Stomach (tissue), 8 donors: ENCODE measurements at regions not wholly inside any gene's neighbourhood (a gene's known extent, or its start where the extent isn't known, plus 50 kb on each side); places are given as distances from the start of the nearest gene placed in this dataset.
"Not testable (repeated sequence)": the region's sequence is repeated elsewhere in the genome, so short reads cannot be mapped to it uniquely, and the experiment has no call there.

ENCODE experiments used
- DNase-seq, 2 donors: peaks; one replicate each; pipeline versions ENCODE4 v3.0.0 to v3.0.0-alpha.2; 2013 to 2019
- H3K27ac ChIP-seq, 5 donors: fragments of 200-600 bp in 4 of 5; sonication (generic) in 4 of 5; one replicate each; pipeline ENCODE4 v1.5.1; 2013 to 2019; ENCODE audit warnings: mild to moderate bottlenecking in 1 of 5, moderate library complexity in 1 of 5
- H3K27me3 ChIP-seq, 3 donors: fragments of 200-600 bp; sonication (generic); one replicate each; pipeline ENCODE4 v1.5.1; 2017 to 2019; ENCODE audit warnings: mixed run types in 1 of 3
- H3K36me3 ChIP-seq, 4 donors: fragments of 200-600 bp; sonication (generic); 1 replicate in 3 of 4; 2 replicates in 1 of 4; pipeline ENCODE4 v1.5.1; 2016 to 2019
- H3K4me1 ChIP-seq, 4 donors: fragments of 200-600 bp; sonication (generic); one replicate each; pipeline ENCODE4 v1.5.1; 2016 to 2019
- H3K4me3 ChIP-seq, 4 donors: fragments of 200-600 bp; sonication (generic) in 3 of 4; one replicate each; pipeline ENCODE4 v1.5.1; 2016 to 2019; ENCODE audit warnings: mild to moderate bottlenecking in 1 of 4
- H3K9me3 ChIP-seq, 4 donors: fragments of 200-600 bp; sonication (generic); one replicate each; pipeline ENCODE4 v1.5.1; 2016 to 2019
- CTCF ChIP-seq, 7 experiments: fragments of 450-650 bp in 4 of 7; fragments of 200-600 bp in 3 of 7; sonication (generic) in 3 of 7; IDR thresholded peaks; one replicate each; pipeline ENCODE4 v1.5.1; 2016 to 2019; ENCODE audit warnings: antibody characterized with exemption in 7 of 7, control low read depth in 2 of 7, mild to moderate bottlenecking in 1 of 7
- EP300 ChIP-seq: sonication (generic); formaldehyde crosslinking; IDR thresholded peaks from one replicate; pipeline ENCODE4 v1.6.1; 2017; ENCODE audit warnings: antibody characterized with exemption
- POLR2A ChIP-seq, 4 donors: fragments of 450-650 bp; IDR thresholded peaks; one replicate each; pipeline ENCODE4 v1.6.1; 2016; ENCODE audit warnings: antibody characterized with exemption in 4 of 4, control low read depth in 2 of 4, mild to moderate bottlenecking in 1 of 4, moderate library complexity in 1 of 4
- POLR2AphosphoS5 ChIP-seq, 3 donors: sonication (generic); formaldehyde crosslinking; IDR thresholded peaks; one replicate each; pipeline ENCODE4 v1.6.1; 2016; ENCODE audit warnings: antibody characterized with exemption in 3 of 3
- WGBS, 5 donors: extraction: QIAGEN DNeasy Blood & Tissue Kit in 3 of 5; methylation state at CpG; one replicate each; pipeline versions ENCODE4 v1.1.5 to v1.1.7; 2013 to 2018; 5-methylcytosine and 5-hydroxymethylcytosine counted together
- intact Hi-C: fragments of 100-400 bp; cut with DNase I; formaldehyde crosslinking; loops from one replicate; pipeline ENCODE4 v1.15.1; 2023; ENCODE audit warnings: low total_unique reads
- donor health status: healthy with polysubstance abuse.
- donor health status: Bipolar disorder and iron deficiency.
- donor health status: healthy.

- 28 to 44% (median 40%) methylated on average over 3 of the region's 3 CpGs for WGBS, 5 donors
- Histone ChIP-seq H3K27ac (no peak overlapping the region), H3K4me1 (no peaks in the 10 kb centered on the region), H3K27me3 (no peaks in the 10 kb centered on the region), H3K4me3 (no peak overlapping the region), H3K36me3 (no peaks in the 10 kb centered on the region), H3K9me3 (no peaks in the 10 kb centered on the region)
- DNase-seq, result no peak
- intact Hi-C loops, result no loop called here
- TF ChIP-seq CTCF (IDR thresholded peaks at IDR 0.05) (no peak), POLR2AphosphoS5 (IDR thresholded peaks at IDR 0.05) (no peak), POLR2A (IDR thresholded peaks at IDR 0.05) (no peak), EP300 (no peak)
Measured at GRCh38 chr2:35204323-35204722, 1151.3 kb upstream of the CRIM1 start.

DNA sequence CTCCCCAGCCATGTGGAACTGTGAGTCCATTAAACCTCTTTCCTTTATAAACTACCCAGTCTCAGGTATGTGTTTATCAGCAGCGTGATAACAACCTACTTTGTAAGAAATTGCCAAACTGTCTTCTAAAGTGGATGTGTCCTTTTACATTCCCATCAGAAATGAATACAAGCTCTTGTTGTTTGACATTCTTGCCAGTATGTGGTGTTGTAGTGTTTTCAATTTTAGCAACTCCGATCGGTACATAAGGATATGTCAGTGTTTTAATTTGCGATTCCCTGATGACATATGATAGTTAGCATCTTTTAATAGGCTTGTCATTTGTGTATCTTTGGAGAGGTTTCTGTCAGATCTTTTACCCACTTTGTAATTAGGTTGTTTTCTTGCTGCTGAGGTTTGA lies 1156.3 kb upstream of the CRIM1 start:
- Histone ChIP-seq H3K36me3 (no peaks in the 10 kb centered on the region), H3K4me1 (no peaks in the 10 kb centered on the region), H3K27ac (no peak overlapping the region), H3K9me3 (no peaks in the 10 kb centered on the region), H3K4me3 (no peak overlapping the region), H3K27me3 (no peaks in the 10 kb centered on the region)
- intact Hi-C loops, result no loop called here
- no peak for DNase-seq
- 82 to 92% (median 86%) methylated on average over 4 of the region's 4 CpGs for WGBS, 5 donors
- TF ChIP-seq EP300 (no peak), POLR2A (IDR thresholded peaks at IDR 0.05) (no peak), POLR2AphosphoS5 (IDR thresholded peaks at IDR 0.05) (no peak), CTCF (IDR thresholded peaks at IDR 0.05) (no peak)

GRCh38 chr2:35185861-35186412 lies 1169.6 kb upstream of the CRIM1 start:
- no peaks in the 10 kb centered on the region for H3K27me3 ChIP-seq
- H3K4me3 ChIP-seq, result no peak overlapping the region
- H3K27ac ChIP-seq, result no peak overlapping the region
- H3K4me1 ChIP-seq, result no peaks in the 10 kb centered on the region
- H3K9me3 ChIP-seq, result no peaks in the 10 kb centered on the region
- H3K36me3 ChIP-seq, result no peaks in the 10 kb centered on the region
- no peak for DNase-seq
- WGBS, 5 donors, result 50 to 62% (median 59%) methylated on average over 4 of the region's 4 CpGs
- no peak for TF ChIP-seq EP300
- no peak for TF ChIP-seq CTCF (IDR thresholded peaks at IDR 0.05)
- TF ChIP-seq POLR2AphosphoS5 (IDR thresholded peaks at IDR 0.05), result no peak
- no peak for TF ChIP-seq POLR2A (IDR thresholded peaks at IDR 0.05)
- intact Hi-C loops, result no loop called here

DNA sequence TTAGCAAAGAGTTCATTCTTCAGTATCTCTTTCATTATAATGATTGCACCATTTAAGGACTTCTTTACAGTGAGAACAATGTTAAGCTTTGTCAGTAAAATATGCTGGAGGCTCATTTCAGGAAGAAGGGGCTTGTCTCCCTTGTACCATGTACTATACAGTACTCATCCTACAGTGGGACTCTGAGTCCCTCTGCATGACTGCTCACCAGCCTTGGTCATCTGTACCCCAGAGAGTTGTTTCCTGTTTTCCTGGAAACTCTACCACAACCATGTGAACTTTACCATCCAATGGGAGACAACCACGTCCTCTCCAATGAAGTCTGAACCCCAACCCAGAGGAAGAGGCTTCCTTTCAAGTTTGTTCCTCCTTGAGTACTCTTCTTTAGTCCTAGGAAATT lies 1171.1 kb upstream of the CRIM1 start:
- WGBS, 5 donors, result 43 to 64% (median 63%) methylated on average over 1 of the region's 1 CpG
- no peak overlapping the region for H3K27ac ChIP-seq
- no peaks in the 10 kb centered on the region for H3K36me3 ChIP-seq
- H3K9me3 ChIP-seq, result no peaks in the 10 kb centered on the region
- H3K4me3 ChIP-seq, result no peak overlapping the region
- TF ChIP-seq POLR2A (IDR thresholded peaks at IDR 0.05) (no peak), CTCF (IDR thresholded peaks at IDR 0.05) (no peak), POLR2AphosphoS5 (IDR thresholded peaks at IDR 0.05) (no peak), EP300 (no peak)
- H3K4me1 ChIP-seq, result no peaks in the 10 kb centered on the region
- intact Hi-C loops, result no loop called here
- H3K27me3 ChIP-seq, result no peaks in the 10 kb centered on the region
- DNase-seq, result no peak

DNA sequence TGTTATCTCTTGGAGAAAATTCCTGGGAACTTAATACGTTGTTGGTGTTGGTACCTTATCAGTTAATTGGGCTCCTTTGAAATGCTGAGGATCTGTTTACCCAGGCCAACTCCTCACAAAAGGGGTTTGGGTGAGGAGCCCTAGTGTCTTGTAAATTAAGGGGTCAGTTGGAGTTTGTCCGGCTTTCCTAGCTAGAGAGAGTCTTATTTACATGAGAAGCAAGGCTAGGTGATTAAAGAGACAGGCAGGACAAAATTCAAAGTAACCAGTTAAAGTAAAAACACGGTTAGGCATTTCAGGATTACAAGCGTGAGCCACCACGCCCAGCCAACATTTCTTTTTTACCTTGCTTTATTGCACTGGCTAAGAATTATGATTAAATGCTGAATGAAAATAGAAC lies 1178.9 kb upstream of the CRIM1 start:
- H3K9me3 ChIP-seq, intact Hi-C loops: not testable (repeated sequence)

More for the DNA sequence above, 1178.9 kb upstream of the CRIM1 start:
- 13 to 35% (median 31%) methylated on average over 5 of the region's 5 CpGs for WGBS, 5 donors
- not testable (repeated sequence) for DNase-seq, H3K4me1 ChIP-seq, H3K27me3 ChIP-seq, H3K27ac ChIP-seq, H3K36me3 ChIP-seq, H3K4me3 ChIP-seq
